Stimulated activated CD8-positive, alpha-beta memory T cell treated with anti-CD3 and anti-CD28 coated beads, Interleukin-12 subunit alpha, Interleukin-12 subunit beta, amount 100 ng/mL, for 4 hours (primary cell): ENCODE measurements at regions not wholly inside any gene's neighbourhood (a gene's known extent, or its start where the extent isn't known, plus 50 kb on each side); places are given as distances from the start of the nearest gene placed in this dataset.

Experiments
- DNase-seq: peaks from one replicate; pipeline ENCODE4 v3.0.0-alpha.2; 2020; ENCODE audit warnings: low read depth

DNA sequence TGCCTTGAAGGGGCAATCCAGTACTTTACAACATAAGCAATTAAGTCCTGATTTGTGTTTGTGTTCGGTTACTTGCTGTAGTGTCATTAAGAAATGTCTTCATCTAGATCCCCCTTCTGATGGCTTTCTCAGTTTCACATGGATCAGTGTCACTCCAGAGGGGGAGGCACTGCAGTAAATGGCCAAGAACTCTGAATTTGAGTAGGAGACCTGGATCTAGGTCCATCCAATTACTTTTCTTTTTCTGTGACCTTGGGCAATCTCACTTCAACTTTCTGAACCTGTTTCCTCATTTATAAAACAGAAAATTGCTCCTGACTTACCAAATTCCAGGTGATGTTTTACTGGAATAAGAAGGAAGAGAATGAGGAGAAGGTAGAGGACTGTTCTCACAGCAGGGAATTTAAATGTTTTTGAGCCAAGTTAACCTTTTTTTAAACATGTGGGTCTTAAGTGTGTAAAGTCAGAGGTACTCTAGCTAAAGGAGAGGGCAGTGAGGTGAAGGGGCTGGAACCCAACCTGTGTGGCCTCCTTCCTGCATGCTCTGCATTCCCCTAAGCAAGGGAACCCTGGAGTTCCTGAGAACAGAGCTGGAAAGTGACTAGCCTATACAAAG, 285.5 kb downstream of the HACE1 start:
- no peak for DNase-seq

DNA sequence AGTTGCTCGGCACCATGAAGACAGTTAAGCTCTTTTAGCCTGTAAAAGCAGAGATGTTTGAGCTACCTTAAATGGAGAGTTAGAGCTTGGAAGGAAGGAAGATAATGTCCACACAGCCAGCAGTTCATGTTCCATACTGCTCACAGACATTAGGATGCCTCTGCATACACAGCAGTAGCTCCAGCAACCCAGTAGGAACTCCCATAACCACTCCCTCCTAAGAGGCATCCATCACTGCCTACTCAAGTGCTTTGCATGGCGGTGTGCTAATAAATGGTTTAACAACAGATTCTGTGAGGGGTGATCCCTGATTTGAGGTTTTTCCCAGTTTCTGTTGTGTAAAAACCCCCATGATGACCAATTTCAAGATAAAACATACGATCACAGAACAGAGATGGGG, 286.4 kb downstream of the HACE1 start:
- no peak for DNase-seq

DNA sequence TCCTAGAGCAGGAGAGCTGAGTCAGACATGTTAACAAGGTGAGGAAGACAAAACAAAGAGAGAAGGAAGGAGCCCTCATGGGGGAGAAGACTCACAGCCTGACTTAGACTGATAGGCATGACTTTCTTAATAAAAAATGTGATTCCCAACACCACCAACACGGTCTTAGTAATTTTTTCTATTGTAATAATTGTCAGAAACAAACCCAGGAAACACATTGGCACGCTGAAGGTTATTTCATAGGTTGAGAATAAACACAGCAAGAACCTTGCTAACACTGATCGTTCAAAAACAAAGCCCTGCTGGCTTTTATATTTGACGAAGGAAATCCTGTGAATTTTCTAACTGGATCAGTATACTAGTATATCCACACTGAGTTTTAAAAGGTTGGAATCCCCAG, 286.8 kb downstream of the HACE1 start:
- no peak for DNase-seq

DNA sequence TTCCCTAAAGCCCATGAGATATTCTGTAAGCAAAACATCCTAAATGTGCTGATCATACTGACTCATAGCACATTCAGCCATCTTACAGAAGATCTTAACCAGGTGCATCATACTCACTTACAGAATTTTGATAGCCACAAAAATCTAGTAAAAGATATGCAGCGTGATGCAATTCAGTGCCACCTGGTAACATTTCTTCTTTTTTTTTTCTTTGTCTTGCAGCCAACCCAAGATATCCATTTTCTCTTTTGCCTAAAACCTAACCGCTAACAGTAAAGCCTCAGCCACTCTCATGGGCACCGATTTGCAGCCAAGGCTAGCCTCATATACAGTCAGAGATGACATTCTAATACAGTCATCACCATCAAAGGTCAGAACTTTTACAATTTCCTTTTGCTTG, 293.3 kb downstream of the HACE1 start:
- no peak for DNase-seq

DNA sequence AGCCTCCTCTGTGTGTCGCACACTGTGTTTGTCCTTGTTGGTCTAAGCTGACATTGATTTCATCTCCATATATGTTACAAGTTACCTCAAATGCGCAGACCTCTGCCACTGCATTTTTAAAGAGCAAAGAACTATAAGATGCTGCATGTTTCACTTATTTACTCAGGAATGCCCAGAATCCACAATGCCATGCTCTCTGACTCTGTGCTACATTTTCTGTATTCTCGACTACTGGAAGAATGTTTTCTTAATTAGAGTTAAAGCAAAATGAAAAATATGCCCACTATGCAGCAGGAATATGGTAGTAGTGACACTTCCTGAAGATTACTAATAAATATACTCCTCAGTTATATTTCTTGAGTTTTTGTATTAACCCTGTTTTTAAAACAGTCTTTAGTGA, 296.4 kb downstream of the HACE1 start:
- no peak for DNase-seq

DNA sequence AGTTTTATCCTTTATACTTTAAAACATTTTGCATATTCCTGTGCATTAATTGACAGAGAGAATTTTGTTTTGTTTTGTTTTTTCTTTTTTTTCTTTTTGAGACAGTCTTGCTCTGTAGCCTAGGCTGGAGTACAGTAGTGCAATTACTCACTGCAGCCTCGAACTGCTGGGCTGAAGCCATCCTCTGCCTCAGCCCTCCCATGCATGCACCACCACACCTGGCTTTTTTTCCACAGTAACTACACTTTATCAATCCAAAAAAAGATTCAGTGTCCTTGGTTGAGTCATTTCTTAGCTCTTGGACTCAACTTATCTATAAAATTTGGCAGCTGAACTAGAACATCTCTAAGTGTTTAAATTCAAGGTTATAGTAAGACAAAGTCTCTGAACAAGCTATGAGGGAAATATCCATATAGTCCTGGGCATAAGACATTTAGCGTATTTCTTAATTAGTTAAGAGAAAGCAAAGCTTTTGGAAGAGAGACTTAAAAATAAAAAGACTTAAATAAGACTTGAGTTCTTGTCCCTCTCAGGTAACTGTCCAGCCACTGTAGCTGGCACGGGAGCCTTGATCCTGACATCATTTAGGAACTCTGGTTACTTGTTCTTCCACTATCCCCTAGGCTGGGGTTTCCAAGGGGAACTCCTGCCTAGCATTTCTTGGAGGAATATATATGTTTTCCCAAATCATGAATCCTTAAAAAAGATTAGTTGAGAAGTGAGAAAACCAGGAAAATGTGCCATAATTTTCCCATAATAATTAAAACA, 300.1 kb downstream of the HACE1 start:
- no peak for DNase-seq

DNA sequence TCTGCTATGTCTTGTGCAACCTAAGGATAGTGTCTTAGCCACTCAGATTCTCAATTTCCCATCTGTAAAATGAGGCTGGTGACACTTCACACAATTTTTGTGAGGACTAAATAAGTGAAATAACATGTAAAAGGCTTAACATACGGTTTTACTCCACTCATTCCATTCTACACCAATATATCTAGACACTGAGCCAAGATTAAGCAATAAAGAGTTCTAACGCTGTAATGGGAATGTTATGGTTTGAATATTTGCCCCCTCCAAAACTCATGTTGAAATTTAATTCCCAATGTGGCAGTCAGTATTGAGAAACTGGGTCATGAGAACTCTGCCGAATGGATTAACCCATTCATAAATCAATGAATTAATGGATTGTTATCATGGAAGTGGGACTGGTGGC, 301.0 kb downstream of the HACE1 start:
- DNase-seq, result no peak

DNA sequence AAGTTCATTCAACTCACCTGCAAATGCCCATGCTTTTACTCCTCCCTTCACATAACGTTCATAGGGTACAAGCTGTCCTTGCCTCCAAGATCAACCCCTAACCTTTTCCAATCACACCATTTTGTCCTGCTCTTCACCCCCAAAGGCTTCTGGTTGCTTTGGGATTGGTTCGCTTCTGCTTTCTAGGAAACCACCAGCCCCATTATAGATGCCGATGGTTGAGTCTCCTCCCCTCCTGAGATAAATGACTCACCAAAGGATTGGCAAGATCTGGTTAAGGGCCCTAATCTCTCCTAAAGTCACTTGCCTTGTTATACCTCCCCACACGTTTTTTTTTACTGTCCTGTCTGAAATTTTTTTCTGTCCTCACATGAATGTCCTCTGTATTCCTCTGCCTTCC, 311.4 kb downstream of the HACE1 start:
- DNase-seq, result no peak

DNA sequence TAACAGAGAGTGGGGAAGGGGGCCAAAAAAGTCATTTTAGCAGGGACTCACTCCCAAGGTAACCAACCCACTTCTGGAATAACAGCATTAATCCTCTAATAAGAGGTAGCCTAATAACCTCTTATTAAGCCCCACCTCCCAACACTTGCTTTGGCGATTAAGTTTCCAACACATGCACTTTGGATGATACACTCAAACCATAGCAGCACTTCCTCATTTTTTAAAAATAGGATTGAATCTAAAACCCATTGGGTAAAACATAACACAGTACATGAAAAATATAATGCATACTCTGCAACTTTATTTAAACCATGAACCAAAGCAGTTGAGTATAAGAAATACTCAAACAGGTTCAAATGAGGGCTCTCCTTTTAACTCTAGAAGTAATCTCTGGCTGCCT, 318.3 kb downstream of the HACE1 start:
- DNase-seq, result no peak

DNA sequence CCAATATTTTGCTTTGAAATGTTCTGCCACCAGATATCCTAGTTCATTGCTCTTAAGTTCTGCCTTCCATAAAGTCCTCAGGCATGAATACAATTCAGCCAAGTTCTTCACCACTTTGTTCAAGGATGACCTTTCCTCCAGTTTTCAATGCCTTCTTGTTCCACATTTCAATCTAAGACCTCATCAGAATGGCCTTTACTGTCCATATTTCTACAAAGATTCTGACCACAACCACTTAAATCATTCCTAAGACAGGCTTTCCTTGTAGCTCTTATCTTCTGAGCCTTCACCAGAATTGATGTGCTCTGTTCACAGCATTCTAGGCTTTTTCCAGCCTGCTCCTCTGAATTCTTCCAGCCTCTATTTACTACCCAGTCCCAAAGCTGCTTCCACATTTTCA, 319.0 kb downstream of the HACE1 start:
- no peak for DNase-seq

DNA sequence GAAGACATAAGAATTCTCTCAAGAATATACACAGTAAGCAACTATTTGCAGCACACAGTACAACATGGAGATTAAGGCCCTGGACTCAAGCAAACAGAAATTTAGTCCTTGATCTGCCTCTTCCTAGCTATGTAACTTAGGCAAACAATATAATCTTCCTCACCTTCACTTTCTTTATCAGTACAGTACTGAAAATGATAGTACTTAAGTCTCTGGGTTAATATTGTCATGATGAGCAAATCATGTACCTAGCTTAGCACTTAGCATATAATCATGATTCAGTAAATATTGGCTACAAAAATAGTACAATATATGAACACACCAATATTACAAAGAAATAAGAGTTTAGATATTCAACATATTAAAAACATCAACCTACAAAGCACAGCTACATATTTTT, 320.5 kb downstream of the HACE1 start:
- no peak for DNase-seq

DNA sequence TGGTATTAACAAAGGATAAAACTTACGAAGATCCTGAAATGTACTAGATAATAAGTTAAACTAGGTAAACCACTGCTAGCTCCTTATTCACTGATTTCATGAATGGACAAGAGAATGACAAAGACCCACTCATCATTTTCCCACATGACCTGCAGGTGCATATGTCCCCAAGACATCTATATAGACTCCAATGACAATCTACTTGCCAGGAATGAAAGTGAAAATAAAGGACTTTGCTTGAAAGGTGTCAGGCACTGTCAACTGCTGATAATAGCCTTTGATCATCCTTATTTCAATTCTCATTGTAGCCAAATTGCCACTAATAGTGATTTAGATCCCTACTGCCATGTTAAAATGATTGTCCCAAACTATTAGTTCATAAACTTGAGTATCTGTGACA, 321.8 kb downstream of the HACE1 start:
- DNase-seq, result no peak

DNA sequence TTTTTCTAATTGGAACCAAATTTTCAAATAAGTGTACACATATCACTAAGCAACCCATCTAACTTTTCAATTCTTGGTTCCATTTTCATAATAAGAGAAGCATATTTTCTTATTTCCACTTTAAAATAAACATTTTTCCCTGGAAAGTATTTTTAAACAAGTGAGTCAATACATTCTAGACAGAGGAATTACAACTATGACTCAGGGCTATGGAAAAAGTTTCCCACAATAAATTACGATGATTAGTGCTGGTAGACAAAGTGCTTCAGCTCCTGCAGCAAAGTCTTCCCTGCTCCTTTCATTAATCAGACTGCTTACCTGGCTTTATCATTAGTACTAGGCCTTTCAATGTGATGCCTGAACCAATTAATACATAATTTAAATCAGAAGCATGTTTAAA, 322.5 kb downstream of the HACE1 start:
- DNase-seq, result no peak

DNA sequence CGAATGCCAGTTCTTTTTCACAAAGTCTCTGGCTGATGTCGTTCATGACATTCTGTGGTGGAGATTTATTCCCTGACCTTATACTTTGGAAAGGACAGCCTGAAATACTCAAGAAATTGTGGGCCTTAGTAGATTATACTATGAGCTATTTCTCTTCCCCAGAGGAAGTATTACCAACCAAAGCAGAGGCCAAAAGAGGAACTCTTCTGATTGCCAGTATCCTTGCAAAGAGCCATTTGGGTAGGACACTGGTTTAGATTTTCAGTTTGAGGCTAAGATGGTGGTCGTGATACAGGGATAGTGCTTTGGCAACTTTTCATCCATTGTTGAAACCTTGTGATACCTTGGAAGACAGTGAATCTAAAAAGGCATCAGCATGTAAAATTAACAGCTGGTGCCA, 327.3 kb downstream of the HACE1 start:
- no peak for DNase-seq

DNA sequence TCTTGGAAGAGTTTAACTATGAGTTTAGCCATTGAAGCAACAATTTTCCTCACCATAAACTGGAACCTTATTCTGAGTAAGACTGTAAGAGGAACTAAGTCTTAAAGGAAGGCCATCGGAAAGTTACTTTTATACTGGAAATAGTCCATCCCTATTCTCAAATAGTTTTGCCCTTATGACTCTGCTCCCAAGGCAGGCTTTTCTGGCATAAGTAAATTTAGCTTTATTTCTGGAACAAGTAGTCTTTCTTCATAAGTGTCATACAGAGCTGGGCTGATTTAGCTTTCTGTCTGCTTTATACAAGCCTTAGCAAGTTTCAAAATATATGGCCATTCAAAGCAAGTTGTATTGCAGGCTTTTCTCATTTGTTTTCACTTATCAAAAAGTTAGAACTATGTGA, 328.1 kb downstream of the HACE1 start:
- no peak for DNase-seq

DNA sequence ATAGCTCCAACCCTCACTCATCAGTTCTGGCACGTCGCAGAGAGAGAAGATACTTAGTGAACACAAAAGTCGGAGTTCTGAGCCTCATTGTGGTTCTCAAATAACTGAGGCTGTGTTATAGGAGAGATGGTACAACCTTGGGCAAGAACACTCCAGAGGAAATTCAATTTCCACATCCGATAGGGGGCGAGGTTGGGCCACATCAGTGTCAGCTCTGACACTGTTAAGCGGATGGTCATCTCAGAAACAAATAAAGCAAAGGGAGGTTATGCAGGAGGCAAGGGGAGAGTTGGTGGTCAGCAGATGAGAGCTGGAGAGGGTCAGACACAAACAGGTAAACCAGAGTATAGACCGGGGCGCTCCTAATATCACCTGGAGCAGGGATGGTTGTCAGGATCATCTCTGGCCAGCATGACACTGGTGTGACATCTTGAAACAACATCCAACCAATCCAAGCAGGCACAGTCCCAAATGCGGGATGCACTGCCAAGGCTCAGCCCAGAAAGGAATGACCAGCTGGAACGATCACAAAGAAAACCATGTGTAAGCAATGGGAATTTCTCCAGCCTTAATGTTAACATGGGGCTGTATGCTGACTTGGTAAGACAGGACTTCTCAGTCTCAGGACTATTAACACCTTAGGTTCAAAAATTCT, 331.8 kb downstream of the HACE1 start:
- DNase-seq, result no peak

DNA sequence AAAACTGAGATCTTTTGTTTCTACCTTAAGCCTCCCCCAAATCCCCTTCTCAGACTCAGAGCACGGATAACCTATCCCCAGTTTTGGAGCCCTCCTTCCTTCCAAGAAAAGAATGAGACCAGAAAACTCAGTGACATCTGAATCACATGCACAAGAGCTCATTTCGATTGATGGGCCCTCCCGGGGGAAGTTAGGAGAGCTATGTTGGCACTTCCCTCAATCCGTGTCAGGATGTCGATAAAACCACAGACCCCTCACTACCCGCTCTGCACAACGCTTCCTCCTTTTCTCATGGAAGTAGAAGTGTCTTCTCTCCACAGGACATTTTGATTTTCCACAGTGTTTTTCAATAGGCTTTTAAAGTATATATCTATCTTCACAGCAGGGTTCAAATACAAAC, 332.4 kb downstream of the HACE1 start:
- no peak for DNase-seq

DNA sequence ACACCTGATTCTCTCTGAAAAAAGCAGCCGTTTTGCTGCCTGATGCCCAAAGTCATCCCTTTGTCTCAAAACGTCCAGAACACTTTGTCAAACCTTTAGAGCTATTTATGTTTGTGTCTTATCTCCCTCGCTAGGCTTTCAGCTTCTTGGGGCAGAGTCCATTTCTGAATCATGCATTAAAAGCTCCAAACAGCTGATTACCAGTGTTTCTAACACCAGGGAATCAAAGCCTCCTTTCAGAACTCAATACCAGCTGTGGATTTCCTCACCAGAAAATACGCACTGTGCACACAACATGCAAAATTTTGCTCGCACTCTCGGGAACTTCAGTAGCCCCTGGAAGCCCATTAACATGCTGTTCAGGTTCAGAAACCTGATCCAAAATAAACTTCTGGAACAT, 333.3 kb downstream of the HACE1 start:
- no peak for DNase-seq

DNA sequence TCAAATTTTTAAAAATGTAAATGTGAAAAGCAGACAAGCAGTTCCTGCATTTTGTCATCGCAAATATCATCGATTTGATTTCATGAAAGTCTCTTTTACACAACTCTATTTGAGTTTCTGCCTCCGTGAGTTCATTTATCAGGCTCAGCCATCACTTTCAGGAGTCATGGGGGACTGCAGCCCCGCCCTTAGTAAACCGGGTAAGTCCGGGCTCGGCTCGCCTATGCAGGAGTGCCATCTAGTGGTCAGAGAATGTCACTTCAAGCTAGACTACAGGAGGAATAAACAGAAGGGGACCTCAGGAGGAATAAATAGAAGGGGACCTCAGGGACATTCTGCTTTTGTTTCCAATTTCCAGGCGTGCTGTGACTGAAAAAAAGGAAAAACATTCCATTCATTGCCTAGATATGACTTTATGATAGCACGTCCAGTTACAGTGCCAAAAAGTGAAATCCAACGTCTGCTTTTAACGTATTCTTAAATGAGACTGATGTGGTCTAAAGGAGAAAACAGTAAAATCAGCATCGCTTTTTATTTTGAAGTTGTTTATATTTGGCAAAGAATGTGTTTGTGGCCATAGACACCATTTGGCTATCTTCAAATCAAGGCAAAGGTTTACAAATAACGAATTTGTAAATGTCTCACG, 333.9 kb downstream of the HACE1 start:
- DNase-seq, result peak; percentile 23

DNA sequence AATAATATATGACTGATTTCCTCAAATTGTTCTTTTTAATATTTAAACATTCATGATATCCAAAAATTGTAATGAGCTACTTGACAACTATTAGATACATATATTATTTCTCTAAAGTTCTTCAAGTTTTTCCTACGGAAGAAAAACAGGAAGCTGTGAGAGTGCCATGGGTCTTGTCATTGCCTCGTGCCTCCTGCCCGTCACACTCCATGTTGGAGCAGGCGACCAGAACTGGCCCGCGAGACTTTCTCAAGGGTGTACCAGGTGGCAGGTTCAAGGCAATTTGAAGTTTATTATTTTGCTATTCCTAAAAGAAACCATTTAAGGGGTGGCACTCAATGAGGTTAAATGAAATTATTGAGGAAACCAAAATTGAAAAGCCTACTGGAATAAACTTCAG, 337.2 kb downstream of the HACE1 start:
- no peak for DNase-seq

DNA sequence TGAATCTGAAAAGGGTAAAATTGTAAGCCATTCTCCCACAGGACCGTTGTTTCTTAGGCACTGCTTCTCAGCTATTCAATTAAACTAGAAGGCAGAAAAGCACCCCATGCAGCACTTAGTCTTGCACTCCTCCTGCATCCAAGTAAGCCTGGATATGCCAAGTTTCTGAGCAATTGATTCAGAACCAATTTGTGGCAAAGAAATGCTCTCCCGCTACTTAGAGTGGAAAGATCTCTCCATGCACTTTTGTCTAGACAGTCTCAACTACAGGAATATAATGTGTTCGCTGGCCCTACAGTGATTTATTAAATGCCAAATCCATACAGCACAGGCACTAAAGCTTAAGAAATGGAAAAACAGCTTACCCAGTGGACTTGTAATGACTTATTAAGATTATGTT, 338.5 kb downstream of the HACE1 start:
- no peak for DNase-seq

DNA sequence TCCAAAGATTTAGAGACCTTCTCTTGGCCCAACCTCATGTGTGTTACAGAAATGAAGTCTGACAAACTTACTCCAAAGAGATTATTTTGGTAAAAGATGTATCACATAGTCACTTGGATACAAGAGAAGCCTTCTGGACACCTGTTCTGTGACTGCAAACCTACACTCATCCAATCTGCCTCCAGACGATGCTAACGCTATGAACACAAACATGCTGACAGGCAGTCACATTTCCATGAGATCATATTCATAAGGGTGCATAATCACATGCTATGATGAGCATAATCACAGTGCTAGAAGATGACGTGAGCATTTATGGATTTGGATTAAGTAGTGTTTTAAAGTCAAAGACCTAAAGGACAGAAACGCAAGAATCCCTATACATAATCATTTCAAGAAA, 340.2 kb downstream of the HACE1 start:
- DNase-seq, result no peak

DNA sequence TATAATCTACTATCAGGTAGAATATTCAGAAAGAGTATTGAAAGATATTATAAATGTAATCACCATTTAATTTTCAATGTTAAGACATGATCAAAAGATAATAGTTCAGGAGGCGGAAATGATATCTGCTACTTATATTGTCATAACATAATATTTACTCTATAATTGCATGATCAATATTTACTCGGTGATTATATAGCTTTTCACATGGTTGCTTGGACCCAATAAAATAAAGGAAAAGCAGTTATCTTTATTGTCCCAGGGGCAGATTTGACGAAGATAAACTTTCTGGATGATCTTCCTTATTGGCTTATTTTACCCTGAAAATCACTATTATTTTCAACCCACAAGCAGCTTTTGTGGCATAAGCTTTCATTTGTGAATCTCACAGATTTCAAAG, 350.4 kb downstream of the HACE1 start:
- DNase-seq, result no peak
